HepG2 (cell line): ENCODE measurements at regions not wholly inside any gene's neighbourhood (a gene's known extent, or its start where the extent isn't known, plus 50 kb on each side); places are given as distances from the start of the nearest gene placed in this dataset.

Experiments used
- ATAC-seq: fragments of 200-7000 bp; cut with Tn5 transposase; 3 replicates; pipeline ENCODE4 v1.9.1; 2020; ENCODE audit warnings: mild to moderate bottlenecking, moderate library complexity
- BruUV-seq: library from RNA; stranded (reverse); fragments of 400-500 nt; replicated peaks from 2 replicates; lab custom pipeline; 2021; lab: Mats Ljungman, UMichigan
- CTCF ChIA-PET: fragments of 300-600 bp; formaldehyde crosslinking; extraction: SDS; loops from one replicate; lab custom pipeline; 2021; ENCODE audit warnings: low total read pairs, inconsistent platforms, low intra/inter-chr PET ratio; lab: Yijun Ruan, JAX
- POLR2A ChIA-PET: fragments of 350-600 bp; sonication (Branson Sonifier 250); formaldehyde crosslinking; loops from one replicate; lab custom pipeline; 2020; ENCODE audit warnings: antibody characterized with exemption, inconsistent platforms; lab: Yijun Ruan, JAX
- DNase-seq: peaks from one replicate; pipeline ENCODE4 v3.0.0-alpha.2; 2015; ENCODE audit warnings: low spot score
- FAIRE-seq: peaks from 3 replicates; lab custom pipeline; 2011; peaks lifted over from hg19 to GRCh38; lab: Jason Lieb, UNC
- H2AFZ ChIP-seq: one replicate; pipeline ENCODE4 v1.6.1; 2011; ENCODE audit warnings: low read length, inconsistent platforms
- H3K27ac ChIP-seq: fragments of 300-600 bp; 3 replicates; pipeline ENCODE4 v1.8.0; 2011; ENCODE audit warnings: mixed run types, mild to moderate bottlenecking, mixed read lengths, low read length, inconsistent platforms; ENCODE audit not compliant: insufficient read depth; ENCODE audit errors: extremely low read length
- H3K27me3 ChIP-seq, 2 experiments: fragments of 200-600 bp in 1 of 2; 2 replicates in 1 of 2; 3 replicates in 1 of 2; pipeline versions ENCODE4 v1.6.0 to v1.8.0; 2011; ENCODE audit warnings: low read length in 2 of 2, mild to moderate bottlenecking in 2 of 2, moderate library complexity in 2 of 2, inconsistent platforms in 1 of 2; ENCODE audit not compliant: insufficient read depth in 2 of 2, control insufficient read depth in 1 of 2
- H3K36me3 ChIP-seq, 2 experiments: fragments of 200-600 bp in 1 of 2; replicated peaks in 1 of 2; 2 replicates in 1 of 2; 3 replicates in 1 of 2; pipeline versions ENCODE4 v1.5.1 to v1.8.0; 2011; ENCODE audit warnings: low read length in 2 of 2, inconsistent platforms in 1 of 2; ENCODE audit not compliant: insufficient read depth in 2 of 2, control insufficient read depth in 1 of 2
- H3K4me1 ChIP-seq: 2 replicates; pipeline ENCODE4 v1.5.1; 2012; ENCODE audit warnings: low read length, inconsistent platforms; ENCODE audit not compliant: insufficient read depth
- H3K4me2 ChIP-seq: 2 replicates; pipeline ENCODE4 v1.6.0; 2011; ENCODE audit warnings: low read depth, low read length, inconsistent platforms
- H3K4me3 ChIP-seq, 3 experiments: fragments of 200-600 bp in 1 of 3; sonication (generic), shearing (Covaris generic) in 1 of 3; replicated peaks in 1 of 3; 2 replicates each; pipeline ENCODE4 v1.5.1; 2011 to 2016; ENCODE audit warnings: low read length in 3 of 3, inconsistent platforms in 2 of 3, low read depth in 2 of 3, mild to moderate bottlenecking in 2 of 3, control low read depth in 1 of 3, mixed read lengths in 1 of 3; ENCODE audit not compliant: insufficient read depth in 1 of 3
- H3K79me2 ChIP-seq: one replicate; pipeline ENCODE4 v1.6.1; 2011; ENCODE audit warnings: low read length, inconsistent platforms; ENCODE audit not compliant: insufficient read depth
- H3K9ac ChIP-seq: 2 replicates; pipeline ENCODE4 v1.6.0; 2011; ENCODE audit warnings: mild to moderate bottlenecking, low read depth, low read length, inconsistent platforms; ENCODE audit not compliant: insufficient read depth
- H3K9me3 ChIP-seq: 2 replicates; pipeline ENCODE4 v1.5.1; 2012; ENCODE audit warnings: mild to moderate bottlenecking, low read length
- H4K20me1 ChIP-seq: 2 replicates; pipeline ENCODE4 v1.6.0; 2011; ENCODE audit warnings: inconsistent platforms, mild to moderate bottlenecking, low read length, moderate library complexity; ENCODE audit not compliant: insufficient read depth
- CBX1 ChIP-seq: IDR thresholded peaks from one replicate; pipeline ENCODE4 v1.6.1; 2016; ENCODE audit warnings: antibody characterized with exemption, low read depth
- CREB1 ChIP-seq, 2 experiments: fragments of 450-650 bp in 1 of 2; IDR thresholded peaks; 2 replicates each; pipeline ENCODE4 v1.6.1; 2016 to 2017; ENCODE audit warnings: control low read depth in 1 of 2, mild to moderate bottlenecking in 1 of 2, missing compliant biosample characterization in 1 of 2, missing genetic modification characterization in 1 of 2
- MTF1 ChIP-seq: sonication (generic); formaldehyde crosslinking; IDR thresholded peaks from 2 replicates; pipeline ENCODE4 v1.5.0; 2020; ENCODE audit warnings: missing genetic modification reagents
- NFE2L1 ChIP-seq: sonication (generic); formaldehyde crosslinking; IDR thresholded peaks from 2 replicates; pipeline ENCODE4 v1.4.0; 2020; ENCODE audit warnings: missing genetic modification reagents, mild to moderate bottlenecking, borderline replicate concordance
- SRSF9 ChIP-seq: fragments of 200-400 bp; formaldehyde crosslinking; IDR thresholded peaks from 2 replicates; pipeline ENCODE4 v1.6.1; 2018; ENCODE audit warnings: borderline replicate concordance, mild to moderate bottlenecking, low read depth, low read length; ENCODE audit not compliant: insufficient read depth, poor library complexity, severe bottlenecking
- ZFYVE20 ChIP-seq: sonication (generic); formaldehyde crosslinking; IDR thresholded peaks from 2 replicates; pipeline ENCODE4 v1.8.0; 2023; ENCODE audit warnings: low read depth, mild to moderate bottlenecking, moderate library complexity, missing genetic modification reagents, borderline replicate concordance
- ZNF138 ChIP-seq: sonication (generic); formaldehyde crosslinking; IDR thresholded peaks from 2 replicates; pipeline ENCODE4 v1.5.0; 2020; ENCODE audit warnings: mild to moderate bottlenecking, low read depth, missing genetic modification reagents
- ZNF432 ChIP-seq: sonication (generic); formaldehyde crosslinking; IDR thresholded peaks from 2 replicates; pipeline ENCODE4 v1.5.0; 2020; ENCODE audit warnings: missing genetic modification reagents, mild to moderate bottlenecking, borderline replicate concordance
- in situ Hi-C: cut with HindIII; loops from 2 replicates; pipeline ENCODE4 v1.10.0; 2017; ENCODE audit warnings: low pct_unique_long_range_greater_than_20kb; ENCODE audit not compliant: extremely low pct_ligation_motif_present
- intact Hi-C: fragments of 100-400 bp; cut with micrococcal nuclease; formaldehyde crosslinking; loops from one replicate; pipeline ENCODE4 v1.10.0; 2022; ENCODE audit not compliant: unreplicated experiment
- TF ChIP-seq, protein P1 (sequence below): sonication (generic); formaldehyde crosslinking; IDR thresholded peaks from 2 replicates; pipeline ENCODE4 v1.4.0; 2020; ENCODE audit warnings: mild to moderate bottlenecking, missing genetic modification reagents
- TF ChIP-seq, protein P2 (sequence below): fragments of 450-650 bp; IDR thresholded peaks from 2 replicates; pipeline ENCODE4 v1.6.1; 2017
- TF ChIP-seq, protein P3 (sequence below): sonication (generic); formaldehyde crosslinking; IDR thresholded peaks from 2 replicates; pipeline ENCODE4 v1.8.1; 2023; ENCODE audit warnings: mild to moderate bottlenecking, moderate library complexity, missing genetic modification reagents

DNA sequence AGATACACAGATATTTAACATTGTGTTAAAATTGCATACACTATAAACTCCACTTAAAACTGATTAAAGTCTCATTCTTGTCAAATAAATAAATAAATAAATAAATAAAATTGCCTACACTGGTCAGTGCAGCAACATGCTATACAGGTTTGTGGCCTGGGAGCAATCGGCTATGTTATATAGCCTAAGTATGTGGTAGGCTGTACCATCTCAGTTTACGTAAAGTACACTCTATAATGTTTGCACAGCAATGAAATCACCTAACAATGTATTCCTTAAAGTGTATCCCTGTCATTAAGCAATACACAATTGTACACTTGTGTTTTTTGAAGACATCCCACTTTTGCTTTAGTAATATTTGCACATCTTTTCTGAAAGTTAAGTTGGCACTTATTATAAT is 337.7 kb upstream of the SETBP1 start (continued):
- TF ChIP-seq, protein P1, sequence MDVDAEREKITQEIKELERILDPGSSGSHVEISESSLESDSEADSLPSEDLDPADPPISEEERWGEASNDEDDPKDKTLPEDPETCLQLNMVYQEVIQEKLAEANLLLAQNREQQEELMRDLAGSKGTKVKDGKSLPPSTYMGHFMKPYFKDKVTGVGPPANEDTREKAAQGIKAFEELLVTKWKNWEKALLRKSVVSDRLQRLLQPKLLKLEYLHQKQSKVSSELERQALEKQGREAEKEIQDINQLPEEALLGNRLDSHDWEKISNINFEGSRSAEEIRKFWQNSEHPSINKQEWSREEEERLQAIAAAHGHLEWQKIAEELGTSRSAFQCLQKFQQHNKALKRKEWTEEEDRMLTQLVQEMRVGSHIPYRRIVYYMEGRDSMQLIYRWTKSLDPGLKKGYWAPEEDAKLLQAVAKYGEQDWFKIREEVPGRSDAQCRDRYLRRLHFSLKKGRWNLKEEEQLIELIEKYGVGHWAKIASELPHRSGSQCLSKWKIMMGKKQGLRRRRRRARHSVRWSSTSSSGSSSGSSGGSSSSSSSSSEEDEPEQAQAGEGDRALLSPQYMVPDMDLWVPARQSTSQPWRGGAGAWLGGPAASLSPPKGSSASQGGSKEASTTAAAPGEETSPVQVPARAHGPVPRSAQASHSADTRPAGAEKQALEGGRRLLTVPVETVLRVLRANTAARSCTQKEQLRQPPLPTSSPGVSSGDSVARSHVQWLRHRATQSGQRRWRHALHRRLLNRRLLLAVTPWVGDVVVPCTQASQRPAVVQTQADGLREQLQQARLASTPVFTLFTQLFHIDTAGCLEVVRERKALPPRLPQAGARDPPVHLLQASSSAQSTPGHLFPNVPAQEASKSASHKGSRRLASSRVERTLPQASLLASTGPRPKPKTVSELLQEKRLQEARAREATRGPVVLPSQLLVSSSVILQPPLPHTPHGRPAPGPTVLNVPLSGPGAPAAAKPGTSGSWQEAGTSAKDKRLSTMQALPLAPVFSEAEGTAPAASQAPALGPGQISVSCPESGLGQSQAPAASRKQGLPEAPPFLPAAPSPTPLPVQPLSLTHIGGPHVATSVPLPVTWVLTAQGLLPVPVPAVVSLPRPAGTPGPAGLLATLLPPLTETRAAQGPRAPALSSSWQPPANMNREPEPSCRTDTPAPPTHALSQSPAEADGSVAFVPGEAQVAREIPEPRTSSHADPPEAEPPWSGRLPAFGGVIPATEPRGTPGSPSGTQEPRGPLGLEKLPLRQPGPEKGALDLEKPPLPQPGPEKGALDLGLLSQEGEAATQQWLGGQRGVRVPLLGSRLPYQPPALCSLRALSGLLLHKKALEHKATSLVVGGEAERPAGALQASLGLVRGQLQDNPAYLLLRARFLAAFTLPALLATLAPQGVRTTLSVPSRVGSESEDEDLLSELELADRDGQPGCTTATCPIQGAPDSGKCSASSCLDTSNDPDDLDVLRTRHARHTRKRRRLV, result no peak
- TF ChIP-seq, all 625 proteins: peak for 0

DNA sequence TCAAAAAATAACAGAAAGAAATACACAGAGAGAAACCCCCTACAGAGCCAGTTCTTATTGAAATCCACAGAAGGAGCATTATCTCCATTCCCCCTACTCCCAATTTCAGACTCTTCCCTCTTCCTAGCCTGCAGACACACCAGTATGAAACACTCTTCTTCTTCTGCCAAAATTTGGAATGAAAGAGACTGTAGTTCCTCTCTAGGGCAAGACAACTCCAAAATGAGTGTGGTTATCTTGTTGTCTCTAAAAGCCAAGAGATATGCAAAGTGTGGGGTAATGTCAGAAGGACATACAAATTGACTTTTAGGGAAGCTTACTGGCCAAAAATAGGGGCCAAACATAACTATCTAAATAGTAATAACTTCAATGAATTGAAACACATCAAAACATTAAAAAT is 337.1 kb upstream of the SETBP1 start:
- POLR2A ChIA-PET, result no interaction called here
- intact Hi-C loops, result no loop called here
- H4K20me1 ChIP-seq, result no peaks in the 10 kb centered on the region
- no peak overlapping the region for H3K27ac ChIP-seq
- H3K4me1 ChIP-seq, result no peaks in the 10 kb centered on the region
- H3K4me3 ChIP-seq, result no peak overlapping the region
- H3K4me2 ChIP-seq, result no peak overlapping the region
- no peak for FAIRE-seq
- BruUV-seq, result no TSS peak
- H3K9me3 ChIP-seq, result peaks cover 84% of the 10 kb centered on the region
- ATAC-seq, result no peak
- no peak overlapping the region for H2AFZ ChIP-seq
- H3K36me3 ChIP-seq, result no peaks in the 10 kb centered on the region
- DNase-seq, result no peak
- TF ChIP-seq SRSF9 (no peak), NFE2L1 (no peak), ZNF138 (CRISPR knock-in tag) (no peak), MTF1 (no peak), CREB1 (IDR thresholded peaks at IDR 0.05) (no peak), CREB1 (CRISPR knock-in tag; IDR thresholded peaks at IDR 0.05) (no peak), ZNF432 (CRISPR knock-in tag) (no peak), ZFYVE20 (no peak), CBX1 (no peak)
- TF ChIP-seq, protein P2, sequence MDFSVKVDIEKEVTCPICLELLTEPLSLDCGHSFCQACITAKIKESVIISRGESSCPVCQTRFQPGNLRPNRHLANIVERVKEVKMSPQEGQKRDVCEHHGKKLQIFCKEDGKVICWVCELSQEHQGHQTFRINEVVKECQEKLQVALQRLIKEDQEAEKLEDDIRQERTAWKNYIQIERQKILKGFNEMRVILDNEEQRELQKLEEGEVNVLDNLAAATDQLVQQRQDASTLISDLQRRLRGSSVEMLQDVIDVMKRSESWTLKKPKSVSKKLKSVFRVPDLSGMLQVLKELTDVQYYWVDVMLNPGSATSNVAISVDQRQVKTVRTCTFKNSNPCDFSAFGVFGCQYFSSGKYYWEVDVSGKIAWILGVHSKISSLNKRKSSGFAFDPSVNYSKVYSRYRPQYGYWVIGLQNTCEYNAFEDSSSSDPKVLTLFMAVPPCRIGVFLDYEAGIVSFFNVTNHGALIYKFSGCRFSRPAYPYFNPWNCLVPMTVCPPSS, result no peak
- TF ChIP-seq, protein P3, sequence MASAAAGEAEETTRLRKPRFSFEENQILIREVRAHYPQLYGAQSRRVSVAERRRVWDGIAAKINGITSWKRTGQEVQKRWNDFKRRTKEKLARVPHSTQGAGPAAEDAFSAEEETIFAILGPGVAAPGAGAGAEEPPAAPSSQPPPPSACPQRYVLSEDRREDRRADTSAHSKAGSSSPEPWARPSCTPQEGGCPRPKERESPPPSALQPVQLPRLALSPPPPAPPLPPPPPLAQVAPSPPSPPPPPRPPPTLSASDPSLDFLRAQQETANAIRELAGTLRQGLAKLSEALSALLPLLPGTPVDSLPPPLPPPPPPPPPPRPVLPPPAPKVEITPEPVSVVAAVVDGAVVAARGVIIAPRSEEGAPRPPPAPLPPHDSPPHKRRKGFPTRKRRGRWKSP (CRISPR knock-in tag), result no peak
- H3K79me2 ChIP-seq, result no peaks in the 10 kb centered on the region
- in situ Hi-C loops, result no loop called here
- H3K9ac ChIP-seq, result no peak overlapping the region
- CTCF ChIA-PET, result no interaction called here
- H3K27me3 ChIP-seq, result no peaks in the 10 kb centered on the region
